ENCODE measurements at regions not wholly inside any gene's neighbourhood (a gene's known extent, or its start where the extent isn't known, plus 50 kb on each side); places are given as distances from the start of the nearest gene placed in this dataset.

GRCh38 chr2:120490091-120490798 is 144.3 kb downstream of the INHBB start:
- intact Hi-C loops (cut with DNase I; ENCODE audit: low total_unique reads) = no loop called here
- H3K4me3 ChIP-seq (ENCODE audit: low read depth, poor library complexity, severe bottlenecking) = no peak overlapping the region
- WGBS, 2 donors = 78 to 84% methylated on average over 12 of the region's 12 CpGs
- no peak for DNase-seq (ENCODE audit: low spot score in 2 of 2)
- TF ChIP-seq POLR2A (IDR thresholded peaks at IDR 0.05) (no peak), CTCF (IDR thresholded peaks at IDR 0.05) (no peak)

GRCh38 chr2:120491111-120491625 is 145.2 kb downstream of the INHBB start:
- 92 to 94% methylated on average over 1 of the region's 1 CpG for WGBS, 2 donors
- DNase-seq (ENCODE audit: low spot score in 2 of 2) = no peak
- TF ChIP-seq CTCF (IDR thresholded peaks at IDR 0.05) (no peak), POLR2A (IDR thresholded peaks at IDR 0.05) (no peak)
- intact Hi-C loops (cut with DNase I; ENCODE audit: low total_unique reads) = no loop called here
- no peak overlapping the region for H3K4me3 ChIP-seq (ENCODE audit: low read depth, poor library complexity, severe bottlenecking)

GRCh38 chr2:120493231-120493630 is 147.3 kb downstream of the INHBB start:
- intact Hi-C loops (cut with DNase I; ENCODE audit: low total_unique reads) = no loop called here
- WGBS, 2 donors = 82 to 85% methylated on average over 5 of the region's 5 CpGs
- no peak for TF ChIP-seq CTCF (IDR thresholded peaks at IDR 0.05)
- no peak for TF ChIP-seq POLR2A (IDR thresholded peaks at IDR 0.05)
- no peak for DNase-seq (ENCODE audit: low spot score in 2 of 2)
- H3K4me3 ChIP-seq (ENCODE audit: low read depth, poor library complexity, severe bottlenecking) = no peak overlapping the region

GRCh38 chr2:120494446-120494845 is 148.5 kb downstream of the INHBB start:
- DNase-seq (ENCODE audit: low spot score in 2 of 2) = no peak
- TF ChIP-seq POLR2A (IDR thresholded peaks at IDR 0.05) (no peak), CTCF (IDR thresholded peaks at IDR 0.05) (no peak)
- intact Hi-C loops (cut with DNase I; ENCODE audit: low total_unique reads) = no loop called here
- H3K4me3 ChIP-seq (ENCODE audit: low read depth, poor library complexity, severe bottlenecking) = no peak overlapping the region

GRCh38 chr2:120495586-120495985 is 149.7 kb downstream of the INHBB start:
- 55 to 67% methylated on average over 2 of the region's 2 CpGs for whole genome bisulfite sequencing, 2 donors
- intact Hi-C loops (cut with DNase I; ENCODE audit: low total_unique reads) = no loop called here
- no peak overlapping the region for H3K4me3 ChIP-seq (ENCODE audit: low read depth, poor library complexity, severe bottlenecking)
- no peak for DNase-seq (ENCODE audit: low spot score in 2 of 2)
- no peak for TF ChIP-seq POLR2A (IDR thresholded peaks at IDR 0.05)
- no peak for TF ChIP-seq CTCF (IDR thresholded peaks at IDR 0.05)

GRCh38 chr2:120496235-120496634 is 150.3 kb downstream of the INHBB start:
- intact Hi-C loops (cut with DNase I; ENCODE audit: low total_unique reads) = no loop called here
- TF ChIP-seq POLR2A (IDR thresholded peaks at IDR 0.05) (no peak), CTCF (IDR thresholded peaks at IDR 0.05) (no peak)
- no peak for DNase-seq (ENCODE audit: low spot score in 2 of 2)
- 86% methylated on average over 7 of the region's 7 CpGs for WGBS, 2 donors
- H3K4me3 ChIP-seq (ENCODE audit: low read depth, poor library complexity, severe bottlenecking) = no peak overlapping the region
